PC-3 (cell line): ENCODE measurements at regions not wholly inside any gene's neighbourhood (a gene's known extent, or its start where the extent isn't known, plus 50 kb on each side); places are given as distances from the start of the nearest gene placed in this dataset.

Experiments used
- EZH2 ChIP-seq: fragments of 300-600 bp; sonication (generic); IDR thresholded peaks from one replicate; pipeline ENCODE4 v1.6.1; 2017; ENCODE audit warnings: antibody characterized with exemption, mild to moderate bottlenecking, low read length; ENCODE audit not compliant: unreplicated experiment
- TF ChIP-seq, protein P1 (sequence below): fragments of 300-600 bp; sonication (generic); conservative IDR thresholded peaks from 2 replicates; pipeline ENCODE4 v1.5.1; 2017; ENCODE audit warnings: antibody characterized with exemption, low read depth, mild to moderate bottlenecking, low read length

DNA sequence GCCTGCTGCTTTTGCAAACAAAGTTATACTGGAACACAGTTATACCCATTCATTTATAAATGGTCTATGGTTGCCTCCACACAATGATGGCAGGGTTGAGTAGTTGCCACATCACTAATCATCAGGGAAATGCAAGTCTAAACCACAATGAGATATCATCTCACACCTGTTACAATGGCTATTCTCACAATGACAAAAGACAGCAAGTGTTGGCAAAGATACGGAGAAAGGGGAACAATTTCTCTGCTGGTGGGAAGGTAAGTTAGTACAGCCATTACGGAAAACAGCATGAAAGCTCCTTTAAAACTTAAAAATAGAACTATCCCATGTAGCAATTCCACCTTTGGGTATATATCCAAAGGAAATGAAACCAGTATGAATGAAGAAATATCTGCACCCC, 261.4 kb downstream of the TJP1 start:
- TF ChIP-seq, protein P1, sequence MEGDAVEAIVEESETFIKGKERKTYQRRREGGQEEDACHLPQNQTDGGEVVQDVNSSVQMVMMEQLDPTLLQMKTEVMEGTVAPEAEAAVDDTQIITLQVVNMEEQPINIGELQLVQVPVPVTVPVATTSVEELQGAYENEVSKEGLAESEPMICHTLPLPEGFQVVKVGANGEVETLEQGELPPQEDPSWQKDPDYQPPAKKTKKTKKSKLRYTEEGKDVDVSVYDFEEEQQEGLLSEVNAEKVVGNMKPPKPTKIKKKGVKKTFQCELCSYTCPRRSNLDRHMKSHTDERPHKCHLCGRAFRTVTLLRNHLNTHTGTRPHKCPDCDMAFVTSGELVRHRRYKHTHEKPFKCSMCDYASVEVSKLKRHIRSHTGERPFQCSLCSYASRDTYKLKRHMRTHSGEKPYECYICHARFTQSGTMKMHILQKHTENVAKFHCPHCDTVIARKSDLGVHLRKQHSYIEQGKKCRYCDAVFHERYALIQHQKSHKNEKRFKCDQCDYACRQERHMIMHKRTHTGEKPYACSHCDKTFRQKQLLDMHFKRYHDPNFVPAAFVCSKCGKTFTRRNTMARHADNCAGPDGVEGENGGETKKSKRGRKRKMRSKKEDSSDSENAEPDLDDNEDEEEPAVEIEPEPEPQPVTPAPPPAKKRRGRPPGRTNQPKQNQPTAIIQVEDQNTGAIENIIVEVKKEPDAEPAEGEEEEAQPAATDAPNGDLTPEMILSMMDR: no peak
- no peak for TF ChIP-seq EZH2
